OCI-LY3 (cell line): ENCODE measurements at regions not wholly inside any gene's neighbourhood (a gene's known extent, or its start where the extent isn't known, plus 50 kb on each side); places are given as distances from the start of the nearest gene placed in this dataset.
A peak's percentile ranks its signal among the peaks of the same experiment; 100 is the strongest.

Experiments
- EZH2phosphoT487 ChIP-seq: fragments of 200-600 bp; shearing (Covaris generic); IDR thresholded peaks from 2 replicates; pipeline ENCODE4 v1.6.1; 2018; ENCODE audit warnings: antibody characterized with exemption, mixed run types, low read depth
- TF ChIP-seq, protein P1 (sequence below): fragments of 200-600, 300-600 bp; sonication (generic); IDR thresholded peaks from 2 replicates; pipeline ENCODE4 v1.5.1; 2014; ENCODE audit warnings: antibody characterized with exemption, low read length, low read depth

DNA sequence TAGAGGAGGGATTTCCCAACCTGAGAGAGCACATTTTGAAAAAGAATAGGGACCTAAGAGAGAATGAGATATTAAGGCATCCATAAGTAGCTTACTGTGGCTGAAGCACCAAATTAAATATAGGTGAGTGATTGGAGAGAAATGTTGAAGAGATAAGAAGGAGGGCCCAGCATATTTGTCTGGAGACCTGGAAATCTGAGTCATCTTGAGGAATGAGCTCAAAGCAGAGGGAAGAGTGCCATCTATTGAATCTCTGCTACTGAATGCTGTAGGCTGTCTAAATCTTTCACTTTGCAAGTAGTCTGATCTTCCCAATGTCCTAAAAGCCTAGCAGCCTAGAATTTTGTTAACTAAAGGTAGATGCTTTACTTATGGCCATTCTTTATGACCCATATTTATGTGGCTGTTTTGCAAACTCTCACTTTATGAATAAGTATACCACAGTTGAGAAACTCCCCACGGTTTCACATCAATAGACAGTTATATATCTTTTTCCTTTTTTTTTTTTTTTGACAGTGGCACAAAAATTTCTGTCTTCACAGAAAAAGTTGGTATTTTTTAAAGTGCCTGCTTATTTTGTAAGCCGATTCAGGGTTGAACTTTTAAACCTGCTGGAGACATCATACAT lies 2093.5 kb downstream of the LRRC4C start:
- TF ChIP-seq, protein P1, sequence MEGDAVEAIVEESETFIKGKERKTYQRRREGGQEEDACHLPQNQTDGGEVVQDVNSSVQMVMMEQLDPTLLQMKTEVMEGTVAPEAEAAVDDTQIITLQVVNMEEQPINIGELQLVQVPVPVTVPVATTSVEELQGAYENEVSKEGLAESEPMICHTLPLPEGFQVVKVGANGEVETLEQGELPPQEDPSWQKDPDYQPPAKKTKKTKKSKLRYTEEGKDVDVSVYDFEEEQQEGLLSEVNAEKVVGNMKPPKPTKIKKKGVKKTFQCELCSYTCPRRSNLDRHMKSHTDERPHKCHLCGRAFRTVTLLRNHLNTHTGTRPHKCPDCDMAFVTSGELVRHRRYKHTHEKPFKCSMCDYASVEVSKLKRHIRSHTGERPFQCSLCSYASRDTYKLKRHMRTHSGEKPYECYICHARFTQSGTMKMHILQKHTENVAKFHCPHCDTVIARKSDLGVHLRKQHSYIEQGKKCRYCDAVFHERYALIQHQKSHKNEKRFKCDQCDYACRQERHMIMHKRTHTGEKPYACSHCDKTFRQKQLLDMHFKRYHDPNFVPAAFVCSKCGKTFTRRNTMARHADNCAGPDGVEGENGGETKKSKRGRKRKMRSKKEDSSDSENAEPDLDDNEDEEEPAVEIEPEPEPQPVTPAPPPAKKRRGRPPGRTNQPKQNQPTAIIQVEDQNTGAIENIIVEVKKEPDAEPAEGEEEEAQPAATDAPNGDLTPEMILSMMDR, result peak; percentile 74
- no peak for TF ChIP-seq EZH2phosphoT487
